ENCODE measurements at regions not wholly inside any gene's neighbourhood (a gene's known extent, or its start where the extent isn't known, plus 50 kb on each side); places are given as distances from the start of the nearest gene placed in this dataset.

DNA sequence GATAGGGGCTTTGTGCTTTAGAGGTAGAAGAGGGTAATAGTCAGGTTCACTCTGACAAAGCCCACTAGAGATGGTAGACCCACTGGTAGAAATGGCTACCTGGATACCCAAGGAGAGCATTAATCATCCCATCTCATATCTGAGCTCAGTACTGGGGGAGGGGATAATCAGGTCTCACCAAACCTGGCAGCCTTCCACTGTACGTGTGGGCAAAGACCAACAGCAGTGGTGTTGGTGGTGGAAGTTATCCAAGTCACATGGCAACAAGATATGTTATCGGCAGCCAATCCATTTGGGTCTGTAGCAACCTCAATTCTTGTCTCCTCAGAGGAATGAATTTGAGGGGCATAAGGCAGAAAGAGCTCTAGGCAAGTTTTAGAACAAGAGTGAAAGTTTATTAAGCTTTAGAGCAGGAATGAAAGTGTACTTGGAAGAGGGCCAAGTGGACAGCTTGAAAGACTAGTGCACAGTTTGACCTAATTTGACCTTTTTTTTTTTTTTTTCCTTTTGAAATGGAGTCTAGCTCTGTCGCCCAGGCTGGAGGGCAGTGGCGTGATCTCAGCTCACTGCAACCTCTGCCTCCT lies 67.0 kb upstream of the CXCL13 start:
- DNase-seq = no peak

Data from central memory CD4-positive, alpha-beta T cell (primary cell).